ENCODE measurements at regions not wholly inside any gene's neighbourhood (a gene's known extent, or its start where the extent isn't known, plus 50 kb on each side); places are given as distances from the start of the nearest gene placed in this dataset.

DNA sequence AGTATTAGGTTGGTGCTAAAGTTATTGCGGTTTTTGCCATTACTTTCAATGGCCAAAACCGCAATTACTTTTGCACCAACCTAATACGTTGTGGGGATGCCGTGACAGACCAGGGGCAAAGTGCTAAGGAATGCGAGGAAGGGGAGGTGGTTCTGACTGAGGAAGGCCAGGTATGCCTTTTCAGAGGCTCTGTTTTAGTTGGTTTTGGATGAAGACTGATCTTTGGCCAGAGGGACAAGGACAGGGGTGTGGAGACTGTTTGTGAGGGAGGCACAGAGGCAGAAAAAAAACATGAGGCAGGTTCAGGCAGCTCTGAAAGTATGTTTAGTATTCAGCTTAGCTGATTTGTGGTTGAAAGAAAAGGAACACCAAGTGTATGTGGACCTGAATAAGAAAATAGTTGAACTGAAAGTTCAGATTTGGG lies 358.2 kb downstream of the RPS6KC1 start:
- TF ChIP-seq EZH2 (IDR thresholded peaks at IDR 0.05; ENCODE audit: low read length) = no peak
- TF ChIP-seq, protein P1, sequence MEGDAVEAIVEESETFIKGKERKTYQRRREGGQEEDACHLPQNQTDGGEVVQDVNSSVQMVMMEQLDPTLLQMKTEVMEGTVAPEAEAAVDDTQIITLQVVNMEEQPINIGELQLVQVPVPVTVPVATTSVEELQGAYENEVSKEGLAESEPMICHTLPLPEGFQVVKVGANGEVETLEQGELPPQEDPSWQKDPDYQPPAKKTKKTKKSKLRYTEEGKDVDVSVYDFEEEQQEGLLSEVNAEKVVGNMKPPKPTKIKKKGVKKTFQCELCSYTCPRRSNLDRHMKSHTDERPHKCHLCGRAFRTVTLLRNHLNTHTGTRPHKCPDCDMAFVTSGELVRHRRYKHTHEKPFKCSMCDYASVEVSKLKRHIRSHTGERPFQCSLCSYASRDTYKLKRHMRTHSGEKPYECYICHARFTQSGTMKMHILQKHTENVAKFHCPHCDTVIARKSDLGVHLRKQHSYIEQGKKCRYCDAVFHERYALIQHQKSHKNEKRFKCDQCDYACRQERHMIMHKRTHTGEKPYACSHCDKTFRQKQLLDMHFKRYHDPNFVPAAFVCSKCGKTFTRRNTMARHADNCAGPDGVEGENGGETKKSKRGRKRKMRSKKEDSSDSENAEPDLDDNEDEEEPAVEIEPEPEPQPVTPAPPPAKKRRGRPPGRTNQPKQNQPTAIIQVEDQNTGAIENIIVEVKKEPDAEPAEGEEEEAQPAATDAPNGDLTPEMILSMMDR (optimal IDR thresholded peaks at IDR 0.05 in 1 of 3, IDR thresholded peaks at IDR 0.05 in 1 of 3, conservative IDR thresholded peaks at IDR 0.05 in 1 of 3; ENCODE audit: extremely low read depth in 1 of 3, insufficient read depth in 2 of 3, low read length in 3 of 3) = no peak
- Histone ChIP-seq H3K4me2 (ENCODE audit: control insufficient read depth, extremely low read depth, insufficient read depth, low read depth, low read length) (no peak overlapping the region), H4K20me1 (ENCODE audit: control insufficient read depth, extremely low read depth, insufficient read depth, low read length) (no peaks in the 10 kb centered on the region), H3K4me1 (ENCODE audit: control insufficient read depth, extremely low read depth, insufficient read depth, low read length) (no peaks in the 10 kb centered on the region), H3K4me3 (ENCODE audit: control insufficient read depth in 2 of 3, extremely low read depth in 1 of 3, insufficient read depth in 2 of 3, low read depth in 1 of 3, low read length in 3 of 3) (no peak overlapping the region), H3K27ac (ENCODE audit: control insufficient read depth, insufficient read depth, low read length) (no peak overlapping the region), H3K27me3 (ENCODE audit: control insufficient read depth, extremely low read depth, insufficient read depth, low read length) (peaks cover 3% of the 10 kb centered on the region), H3K9me3 (ENCODE audit: control insufficient read depth, low read depth, low read length) (no peaks in the 10 kb centered on the region), H3K79me2 (ENCODE audit: control insufficient read depth, insufficient read depth, low read length) (no peaks in the 10 kb centered on the region), H3K9ac (ENCODE audit: control insufficient read depth, extremely low read depth, insufficient read depth, low read length) (no peak overlapping the region), H3K9me1 (ENCODE audit: control insufficient read depth, extremely low read depth, insufficient read depth, low read length) (no peaks in the 10 kb centered on the region), H3K36me3 (ENCODE audit: control insufficient read depth in 2 of 2, extremely low read depth in 1 of 2, insufficient read depth in 2 of 2, low read length in 2 of 2) (no peaks in the 10 kb centered on the region), H2AFZ (ENCODE audit: control insufficient read depth, low read length) (no peak overlapping the region)
- DNase-seq (ENCODE audit: low read depth, low spot score) = no peak
- dilution Hi-C loops (cut with MboI; ENCODE audit: extremely low pct_ligation_motif_present, low sequenced_read_pairs) = no loop called here
- FAIRE-seq = no peak

DNA sequence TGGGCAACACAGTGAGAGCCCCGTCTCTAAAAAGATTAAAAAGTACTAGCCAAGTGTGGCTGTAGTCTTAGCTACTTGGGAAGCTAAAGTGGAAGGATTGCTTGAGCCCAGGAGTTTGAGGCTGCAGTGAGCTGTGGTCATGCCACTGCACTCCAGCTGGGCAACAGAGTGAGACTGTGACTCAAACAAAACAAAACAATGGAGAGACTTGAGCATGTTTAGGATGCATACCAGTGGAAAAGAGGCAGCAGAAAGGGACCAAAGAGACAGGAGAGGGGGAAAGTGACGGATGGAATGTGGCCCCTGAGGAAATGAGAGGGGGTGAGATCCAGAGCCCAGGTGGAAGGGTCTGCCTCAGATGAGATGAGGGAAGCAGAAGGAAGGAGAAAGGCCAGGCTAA lies 358.9 kb downstream of the RPS6KC1 start:
- no peak overlapping the region for H3K9ac ChIP-seq (ENCODE audit: control insufficient read depth, extremely low read depth, insufficient read depth, low read length)
- no peaks in the 10 kb centered on the region for H3K4me1 ChIP-seq (ENCODE audit: control insufficient read depth, extremely low read depth, insufficient read depth, low read length)
- dilution Hi-C loops (cut with MboI; ENCODE audit: extremely low pct_ligation_motif_present, low sequenced_read_pairs) = no loop called here
- H3K9me3 ChIP-seq (ENCODE audit: control insufficient read depth, low read depth, low read length) = no peaks in the 10 kb centered on the region
- no peak overlapping the region for H2AFZ ChIP-seq (ENCODE audit: control insufficient read depth, low read length)
- DNase-seq (ENCODE audit: low read depth, low spot score) = no peak
- no peak overlapping the region for H3K4me2 ChIP-seq (ENCODE audit: control insufficient read depth, extremely low read depth, insufficient read depth, low read depth, low read length)
- no peak overlapping the region for H3K27ac ChIP-seq (ENCODE audit: control insufficient read depth, insufficient read depth, low read length)
- peaks cover 3% of the 10 kb centered on the region for H3K27me3 ChIP-seq (ENCODE audit: control insufficient read depth, extremely low read depth, insufficient read depth, low read length)
- no peak overlapping the region for H3K4me3 ChIP-seq (ENCODE audit: control insufficient read depth in 2 of 3, extremely low read depth in 1 of 3, insufficient read depth in 2 of 3, low read depth in 1 of 3, low read length in 3 of 3)
- FAIRE-seq = no peak
- no peaks in the 10 kb centered on the region for H4K20me1 ChIP-seq (ENCODE audit: control insufficient read depth, extremely low read depth, insufficient read depth, low read length)
- no peaks in the 10 kb centered on the region for H3K9me1 ChIP-seq (ENCODE audit: control insufficient read depth, extremely low read depth, insufficient read depth, low read length)
- TF ChIP-seq EZH2 (IDR thresholded peaks at IDR 0.05; ENCODE audit: low read length) = no peak
- TF ChIP-seq, protein P1 (optimal IDR thresholded peaks at IDR 0.05 in 1 of 3, IDR thresholded peaks at IDR 0.05 in 1 of 3, conservative IDR thresholded peaks at IDR 0.05 in 1 of 3; ENCODE audit: extremely low read depth in 1 of 3, insufficient read depth in 2 of 3, low read length in 3 of 3) = no peak
- no peaks in the 10 kb centered on the region for H3K36me3 ChIP-seq (ENCODE audit: control insufficient read depth in 2 of 2, extremely low read depth in 1 of 2, insufficient read depth in 2 of 2, low read length in 2 of 2)
- no peaks in the 10 kb centered on the region for H3K79me2 ChIP-seq (ENCODE audit: control insufficient read depth, insufficient read depth, low read length)
